Activated CD4-positive, CD25-positive, alpha-beta regulatory T cell treated with anti-CD3 and anti-CD28 coated beads, Interleukin-2, amount 50 U/mL, for 24 hours (primary cell): ENCODE measurements at regions not wholly inside any gene's neighbourhood (a gene's known extent, or its start where the extent isn't known, plus 50 kb on each side); places are given as distances from the start of the nearest gene placed in this dataset.
A peak's percentile ranks its signal among the peaks of the same experiment; 100 is the strongest.

Source experiments
- ATAC-seq, 2 donors: fragments of 150-1000 bp; cut with Tn5 transposase; one replicate each; pipeline ENCODE4 v1.10.0; 2021; ENCODE audit warnings: mild to moderate bottlenecking in 1 of 2, moderate library complexity in 1 of 2

DNA sequence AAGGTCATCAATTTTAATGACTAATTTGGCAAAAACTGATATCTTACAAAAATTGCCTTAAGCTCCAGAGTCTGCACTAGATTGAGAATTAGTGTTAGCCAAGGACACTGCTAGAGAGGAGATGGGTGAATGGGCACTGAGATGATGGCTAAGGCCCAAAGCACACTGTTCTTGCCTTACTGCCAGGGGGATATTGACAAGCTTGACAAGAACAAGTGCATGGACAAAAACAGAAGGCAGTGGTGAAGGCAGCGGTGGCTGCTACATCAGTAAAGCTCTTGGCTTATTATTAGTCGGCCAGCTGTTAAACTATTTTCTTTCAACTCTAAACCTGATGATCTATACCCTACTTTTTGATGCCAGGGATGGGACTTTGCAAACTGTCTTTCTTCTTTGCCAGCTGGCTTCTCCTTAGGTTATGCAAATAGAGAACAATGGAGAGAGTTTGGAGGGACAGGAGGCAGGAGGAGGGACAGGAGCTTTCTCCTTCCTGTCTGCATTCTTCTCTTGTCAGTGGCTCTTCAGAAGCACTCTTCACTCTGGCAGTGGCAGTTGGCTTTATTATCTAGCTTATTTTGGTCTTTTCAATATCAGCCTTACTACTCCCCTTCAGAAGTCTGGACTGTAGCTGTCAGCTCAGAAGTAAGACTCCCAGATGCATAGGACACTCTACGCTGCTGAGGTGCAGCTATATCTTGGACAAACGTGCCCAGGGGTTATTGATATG is 853.5 kb upstream of the TMPRSS15 start:
- no peak for ATAC-seq

DNA sequence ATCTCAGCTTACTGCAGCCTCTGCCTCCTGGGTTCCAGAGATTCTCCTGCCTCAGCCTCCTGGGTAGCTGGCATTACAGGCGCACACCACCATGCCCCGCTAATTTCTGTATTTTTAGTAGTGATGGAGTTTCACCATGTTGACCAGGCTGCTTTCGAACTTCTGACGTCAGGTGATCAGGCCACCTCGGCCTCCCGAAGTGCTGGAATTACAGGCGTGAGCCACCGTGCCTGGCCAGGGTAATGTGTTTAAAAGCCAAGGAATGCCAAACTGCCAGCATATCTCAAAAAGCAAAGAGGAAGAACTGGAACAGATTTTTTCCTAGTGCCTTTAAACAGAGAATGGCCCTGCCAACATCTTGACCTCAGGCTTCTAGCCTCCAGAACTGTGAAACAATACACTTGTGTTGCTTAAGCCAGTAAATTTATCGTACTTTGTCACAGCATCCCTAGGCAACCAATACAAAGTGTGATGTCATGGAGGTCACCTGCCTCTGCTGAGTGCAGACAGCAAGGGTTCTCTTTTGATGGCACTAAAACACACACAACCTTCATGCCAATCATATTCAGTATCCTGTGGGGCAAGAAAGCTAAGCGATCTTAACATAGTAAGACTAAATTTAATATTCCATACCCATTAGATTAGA is 858.3 kb upstream of the TMPRSS15 start:
- ATAC-seq = no peak

DNA sequence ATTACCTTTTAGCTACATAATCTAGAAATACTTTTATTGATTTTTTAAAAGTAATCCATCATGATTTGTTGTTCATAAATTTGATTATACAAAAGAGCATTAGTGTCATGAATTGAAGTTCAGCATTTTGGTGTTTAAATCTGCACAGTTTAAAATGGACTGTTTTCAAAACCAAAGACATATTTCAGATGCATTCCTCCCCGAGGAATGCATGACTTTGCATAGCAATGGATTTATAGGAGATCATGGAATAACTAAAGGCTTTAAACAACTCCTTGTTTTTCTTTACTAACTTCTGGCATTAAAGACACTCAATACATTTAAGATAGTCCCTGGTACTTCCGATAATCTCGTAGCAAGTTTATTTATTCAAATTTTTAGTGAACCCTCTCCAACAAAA is 863.1 kb upstream of the TMPRSS15 start:
- ATAC-seq = no peak

DNA sequence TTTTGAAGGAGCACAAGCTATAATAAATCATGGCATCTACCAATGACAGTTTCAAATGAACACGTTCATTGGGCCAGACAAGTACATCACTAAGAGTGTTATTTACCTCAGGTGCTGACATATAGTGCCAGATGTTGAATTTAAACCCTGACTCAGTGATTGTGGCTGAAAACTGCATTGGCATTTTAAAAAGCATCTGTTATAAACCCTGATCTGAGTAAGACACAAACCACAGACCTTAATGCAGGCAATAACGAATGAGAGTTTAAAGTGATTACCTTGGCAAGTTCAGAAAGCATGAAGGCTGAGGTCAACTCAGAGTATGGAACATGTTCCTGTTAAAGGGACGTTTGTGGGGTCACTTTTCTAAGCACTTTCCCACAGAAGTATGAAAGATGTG is 865.1 kb upstream of the TMPRSS15 start:
- no peak for ATAC-seq

DNA sequence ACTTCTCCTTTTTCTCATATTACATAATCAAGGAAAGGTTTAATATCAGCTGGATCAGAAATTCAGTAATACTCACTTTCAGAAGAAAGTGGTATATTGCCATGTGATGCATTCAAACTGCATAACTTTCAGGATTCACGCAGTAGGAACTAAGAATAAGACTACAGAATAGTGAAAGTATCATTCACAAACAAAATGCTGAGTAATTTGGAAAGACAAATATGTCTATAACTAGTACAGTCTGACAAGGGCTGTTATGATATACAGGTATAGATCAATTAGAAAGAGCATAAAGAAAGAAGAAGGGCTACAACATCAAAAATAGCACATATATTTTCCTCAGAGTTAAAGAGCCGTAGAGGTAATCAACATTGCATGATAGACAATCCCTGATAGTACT is 871.5 kb upstream of the TMPRSS15 start:
- no peak for ATAC-seq

DNA sequence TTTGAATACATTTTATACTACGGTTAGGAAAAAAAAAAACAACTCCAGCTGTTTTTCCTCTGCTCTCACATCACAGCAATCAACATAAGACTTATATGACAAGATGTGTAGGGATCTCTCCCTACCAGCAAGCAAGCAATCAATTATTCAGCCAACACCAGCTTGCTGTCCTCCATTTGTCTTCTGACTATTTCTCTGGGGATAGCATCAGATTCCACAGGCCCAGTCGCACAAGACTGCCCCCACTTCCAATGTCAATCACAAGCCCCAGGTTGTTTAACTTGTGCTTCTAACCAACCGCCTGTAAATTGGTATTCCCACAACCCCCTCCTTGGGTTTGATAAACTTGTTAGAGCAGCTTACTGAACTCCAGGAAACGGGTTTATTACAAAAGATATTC is 873.1 kb upstream of the TMPRSS15 start:
- ATAC-seq = no peak

DNA sequence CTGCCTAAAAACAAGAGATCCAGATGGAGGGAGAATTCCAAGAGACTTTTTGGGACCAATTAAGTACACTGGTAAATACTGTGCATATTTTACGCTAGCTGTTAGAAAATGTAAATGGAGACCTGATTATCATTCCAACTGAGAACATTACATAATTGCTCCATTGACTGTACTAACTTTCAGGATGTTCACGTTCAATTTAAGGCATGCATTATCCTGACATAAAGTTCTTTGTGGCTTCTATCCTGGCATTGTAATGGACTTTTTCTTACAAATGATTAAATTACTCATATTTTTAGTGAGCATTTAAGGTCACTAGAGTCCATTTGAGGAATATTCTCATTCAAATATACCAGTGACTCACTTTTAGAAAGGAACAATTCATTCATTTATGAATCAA is 883.3 kb upstream of the TMPRSS15 start:
- ATAC-seq = no peak

DNA sequence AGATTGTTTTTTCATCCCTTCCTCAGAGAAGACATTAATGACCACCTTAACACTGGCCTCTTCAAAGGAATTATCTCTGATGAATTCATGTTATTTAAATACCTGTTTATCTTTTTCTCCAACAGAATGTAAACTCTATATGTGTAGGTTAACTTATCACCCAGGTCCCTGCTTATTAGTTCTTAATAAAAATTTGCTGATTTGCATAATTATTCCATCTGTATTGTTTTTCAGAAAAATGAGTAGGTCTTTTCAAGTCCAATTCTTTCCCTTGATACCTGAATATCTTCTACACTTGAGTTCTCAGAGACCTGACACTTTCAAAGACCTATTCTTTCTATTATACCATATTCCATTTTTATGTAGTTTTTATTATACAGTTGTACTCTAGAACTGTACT is 886.7 kb upstream of the TMPRSS15 start:
- ATAC-seq = no peak

DNA sequence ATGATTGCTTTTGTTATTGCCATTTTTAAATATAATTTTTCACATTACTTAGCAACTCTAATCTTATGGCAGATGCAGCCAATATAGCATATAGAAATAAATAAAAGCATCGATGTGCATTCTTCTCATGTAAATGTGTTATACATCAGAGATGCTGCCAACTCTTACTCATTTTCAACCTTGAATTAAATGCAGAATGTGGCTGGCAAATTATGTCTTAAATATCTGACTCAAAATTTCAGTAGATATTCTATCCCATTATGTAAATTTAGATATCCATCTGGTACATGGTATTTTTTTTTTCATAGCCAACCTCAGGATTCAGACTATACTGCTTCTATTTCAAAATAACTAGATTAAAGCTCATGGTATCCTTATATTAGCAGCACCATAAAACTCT is 916.7 kb upstream of the TMPRSS15 start:
- ATAC-seq = no peak

DNA sequence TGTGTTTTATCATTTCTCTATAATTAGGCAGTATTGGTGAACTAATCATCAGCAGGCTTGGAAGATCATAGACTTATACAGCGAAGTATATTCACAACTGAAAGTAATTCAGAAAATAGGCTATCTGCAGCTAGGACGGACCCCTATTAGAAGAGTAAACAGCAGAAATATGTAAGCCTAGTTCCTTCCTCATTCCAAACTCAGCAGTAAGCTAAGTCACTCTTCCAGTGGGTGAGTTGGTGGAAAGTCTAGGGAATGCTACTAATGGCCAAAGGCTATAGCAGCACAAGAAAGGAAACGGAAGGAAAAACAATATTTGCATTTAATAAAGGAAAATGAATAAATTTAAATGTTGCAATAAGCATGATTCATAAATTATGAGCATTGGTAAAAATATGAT is 918.1 kb upstream of the TMPRSS15 start:
- no peak for ATAC-seq

DNA sequence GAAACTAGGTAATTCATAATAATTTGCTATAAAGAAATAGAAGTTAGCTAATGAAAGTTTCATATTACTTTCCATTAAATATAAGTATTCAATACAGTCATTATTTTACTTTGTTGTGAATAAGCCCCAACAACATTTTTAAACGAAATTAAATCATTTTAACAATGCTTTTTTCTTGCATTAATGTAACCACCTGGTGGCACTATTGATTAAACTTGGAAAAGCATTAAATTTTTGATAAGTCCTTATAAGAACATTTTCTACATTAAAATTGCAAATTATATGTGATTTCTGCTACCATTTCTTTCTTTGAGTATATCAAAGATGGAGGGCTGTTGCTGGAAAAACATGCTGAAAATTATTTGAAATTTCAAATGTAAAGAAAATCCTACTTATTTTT is 918.8 kb upstream of the TMPRSS15 start:
- ATAC-seq = no peak

DNA sequence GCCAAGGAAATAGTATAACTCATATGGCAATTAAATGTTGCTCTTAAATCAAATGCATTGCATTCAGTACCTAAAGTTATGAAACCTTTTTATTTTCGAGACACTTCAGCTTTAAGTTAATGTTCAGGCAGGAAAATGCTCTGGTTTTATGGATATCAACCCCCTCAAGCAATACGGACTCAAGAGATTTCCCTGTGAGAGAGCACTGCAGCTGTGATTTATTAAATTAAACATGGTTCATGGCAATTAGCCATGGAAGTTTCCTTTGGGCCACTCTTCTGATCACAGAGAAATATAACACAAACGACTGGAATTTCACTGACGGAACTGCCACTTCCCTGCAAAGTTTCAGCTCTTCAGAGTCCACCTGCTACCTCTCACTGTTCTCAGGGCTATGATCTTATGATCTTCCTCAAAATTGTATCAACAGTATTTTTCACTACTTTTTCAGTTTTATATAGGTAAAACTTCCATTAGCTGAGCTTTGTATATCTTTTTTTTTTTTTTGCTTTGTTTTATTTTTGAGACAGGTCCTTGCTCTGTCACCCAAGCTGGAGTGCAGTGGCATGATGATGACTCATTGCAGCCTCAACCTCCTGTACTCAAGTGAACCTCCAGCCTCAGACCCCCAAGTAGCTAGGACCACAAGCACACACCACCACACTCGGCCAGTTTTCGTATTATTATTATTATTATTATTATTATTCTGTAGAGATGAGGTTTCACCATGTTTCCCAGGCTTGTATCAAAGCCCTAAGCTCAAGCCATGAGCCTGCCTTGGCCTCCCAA is 923.1 kb upstream of the TMPRSS15 start:
- no peak for ATAC-seq

DNA sequence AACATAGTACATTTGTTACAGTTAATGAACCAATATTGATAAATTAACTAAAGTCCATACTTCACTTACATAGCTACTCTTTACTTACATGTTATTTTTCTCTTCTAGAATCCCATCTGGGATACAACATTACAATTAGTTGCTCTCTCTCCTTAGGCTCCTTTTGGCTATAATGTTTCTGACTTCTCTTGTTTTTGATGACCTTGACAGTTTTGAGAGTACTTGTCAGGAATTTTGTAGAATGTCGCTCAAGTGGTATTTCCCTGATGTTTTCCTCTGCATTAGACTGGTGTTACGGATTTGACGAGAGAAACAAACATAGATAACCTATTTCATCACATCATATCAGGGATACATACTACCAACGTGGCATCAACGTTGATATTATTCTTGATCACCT is 925.4 kb upstream of the TMPRSS15 start:
- ATAC-seq = no peak

DNA sequence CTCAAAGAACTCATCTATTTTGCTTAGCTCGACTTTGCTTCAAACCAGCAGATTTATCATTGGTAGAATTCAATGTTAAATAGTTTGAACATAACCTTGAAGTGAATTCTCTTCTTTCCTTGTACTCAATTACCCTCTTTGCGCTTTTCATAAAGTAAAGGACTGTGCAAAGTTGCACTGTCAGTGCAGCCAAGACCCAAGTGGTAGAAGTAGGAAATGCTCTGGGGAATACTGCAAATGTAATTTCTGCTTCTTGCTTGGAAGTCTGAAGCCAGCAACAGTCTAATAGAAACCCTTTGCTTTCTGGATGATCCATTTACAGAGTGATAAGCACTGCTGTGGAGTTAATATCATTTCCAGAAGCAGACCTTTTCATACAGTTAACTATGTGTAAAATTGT is 936.7 kb upstream of the TMPRSS15 start:
- no peak for ATAC-seq

DNA sequence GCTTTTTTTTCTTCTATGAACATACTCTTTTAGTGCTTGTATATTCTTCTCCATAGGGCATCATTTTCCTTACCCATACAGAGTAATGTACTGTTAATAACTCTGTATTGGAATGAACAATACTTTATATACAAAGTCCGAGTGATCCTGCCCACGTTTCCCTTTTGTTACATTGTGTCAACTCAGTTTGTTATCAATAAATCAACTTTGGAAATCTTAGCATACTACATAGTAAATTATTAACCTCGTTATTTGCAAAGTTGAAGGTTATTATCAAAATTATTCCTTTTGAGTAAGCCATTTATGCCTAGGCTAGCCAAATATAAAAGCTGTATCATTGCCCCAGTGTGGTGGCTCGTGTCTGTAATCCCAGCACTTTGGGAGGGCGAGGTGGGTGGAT is 937.4 kb upstream of the TMPRSS15 start:
- ATAC-seq = no peak

DNA sequence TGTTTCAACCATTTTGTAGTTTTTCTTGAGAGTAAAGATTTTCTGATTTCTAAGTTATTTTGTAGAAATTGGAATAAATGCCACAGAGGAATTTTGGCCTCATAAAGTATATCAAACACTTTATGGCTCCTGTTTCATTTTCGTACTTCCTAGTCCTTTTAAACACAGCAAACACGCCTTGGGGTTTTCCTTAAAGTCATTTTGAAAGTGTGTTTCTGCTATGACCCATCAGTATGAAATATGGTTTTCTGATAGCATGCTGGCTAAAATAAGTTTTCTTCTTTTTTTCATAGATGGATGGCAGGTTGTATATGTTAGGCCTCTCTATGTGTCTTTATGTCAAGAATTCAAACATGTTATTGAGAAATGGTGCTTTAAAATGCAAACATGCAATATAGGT is 940.1 kb upstream of the TMPRSS15 start:
- peak in 1 of 2 donors; percentile 32 for ATAC-seq

DNA sequence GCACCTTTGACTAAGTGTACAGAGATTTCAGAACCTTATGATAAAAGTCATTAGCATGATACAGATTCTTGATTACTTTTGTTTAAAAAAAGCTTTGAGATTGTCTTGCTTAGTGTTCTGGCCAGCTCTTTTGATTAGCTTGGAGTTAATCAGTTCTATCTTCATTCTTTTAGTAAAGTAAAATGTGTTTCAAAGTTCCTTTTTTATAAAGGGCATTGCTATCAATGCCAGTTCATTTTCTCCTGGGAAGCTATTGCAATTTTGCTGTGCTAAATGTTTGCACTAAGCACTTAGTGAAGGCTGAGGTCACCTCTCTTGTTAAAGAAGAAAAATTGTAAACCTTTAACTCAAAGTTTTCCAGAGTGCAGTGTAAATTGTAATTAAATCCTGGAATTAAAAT is 946.7 kb upstream of the TMPRSS15 start:
- ATAC-seq = no peak

DNA sequence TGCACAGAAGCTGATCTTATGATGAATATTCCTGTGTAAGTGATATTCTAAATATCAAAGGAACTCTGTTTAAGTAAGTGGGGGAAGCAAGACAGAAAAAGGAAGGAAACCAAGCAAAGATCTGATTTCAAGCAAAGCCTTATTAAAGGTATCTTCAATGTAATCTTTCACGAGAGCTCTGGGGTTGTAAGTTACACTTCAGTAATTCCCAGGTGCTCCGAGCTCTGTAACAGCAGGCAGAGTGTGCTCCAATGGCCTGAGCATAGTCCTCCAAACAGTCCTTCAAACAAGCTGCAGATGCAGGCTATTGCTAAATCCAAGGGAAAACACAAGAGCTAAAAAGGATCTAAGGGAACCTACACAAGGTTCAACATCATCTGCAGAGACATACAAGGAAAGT is 949.7 kb upstream of the TMPRSS15 start:
- ATAC-seq = no peak

DNA sequence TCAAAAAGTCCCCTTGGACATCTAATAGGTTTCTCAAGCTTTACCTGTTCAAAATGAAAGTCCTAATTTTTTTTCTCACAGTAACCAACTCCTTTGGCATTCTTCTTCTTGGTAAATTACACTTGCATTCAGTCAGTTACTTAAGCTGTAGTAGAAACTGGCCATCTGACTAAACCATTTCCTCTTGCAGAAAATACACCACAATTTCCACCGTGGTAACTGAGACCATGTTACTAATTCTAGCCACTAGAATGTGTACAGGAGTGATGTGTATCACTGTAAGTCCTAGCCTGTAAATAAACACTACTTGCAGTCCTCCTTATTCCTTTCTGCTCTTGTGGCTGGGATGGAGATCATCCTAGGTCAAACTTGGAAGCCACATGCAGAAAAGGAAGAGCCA is 965.4 kb upstream of the TMPRSS15 start:
- no peak for ATAC-seq

DNA sequence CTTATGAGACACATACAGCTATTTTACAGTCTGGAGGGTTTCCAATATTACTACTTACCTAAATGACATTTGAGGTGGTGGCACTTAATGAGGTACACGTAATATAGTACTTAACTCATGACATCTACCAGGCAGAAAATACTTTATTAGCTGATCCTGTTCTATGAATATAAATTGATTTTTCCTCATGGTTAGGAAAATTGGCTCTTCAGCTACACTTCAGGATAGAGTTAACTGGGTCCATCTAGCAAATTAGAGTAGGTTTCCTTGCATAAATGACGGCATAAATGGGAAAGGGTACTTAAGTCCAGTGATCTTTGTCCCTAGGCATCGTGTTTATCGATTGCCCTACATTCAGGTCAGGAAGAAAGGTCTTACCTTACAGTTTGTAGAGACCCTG is 988.8 kb upstream of the TMPRSS15 start:
- ATAC-seq = no peak

DNA sequence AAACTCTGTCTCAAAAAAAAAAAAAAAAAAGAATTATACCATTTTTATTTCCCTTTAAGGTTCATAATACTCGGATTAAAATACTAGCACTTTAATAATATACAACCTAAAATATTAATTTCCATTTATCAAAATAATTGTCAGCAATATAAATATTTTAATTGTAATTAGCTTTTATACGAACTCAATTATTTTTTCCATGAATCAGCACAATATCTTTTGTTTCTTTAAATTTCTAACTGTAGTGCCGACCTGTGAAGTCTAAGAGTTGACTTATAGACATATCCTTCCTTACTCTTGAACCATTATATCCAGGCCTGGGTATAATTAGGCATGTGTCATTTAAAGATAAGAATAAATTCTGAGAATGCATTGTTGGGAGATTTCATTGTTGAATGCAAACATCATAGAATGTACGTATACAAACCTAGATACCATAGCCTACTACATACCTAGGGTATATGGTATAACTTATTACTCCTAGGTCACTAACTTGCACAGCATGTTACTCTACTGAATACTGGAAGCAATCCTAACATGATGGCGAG is 996.7 kb upstream of the TMPRSS15 start:
- no peak for ATAC-seq

DNA sequence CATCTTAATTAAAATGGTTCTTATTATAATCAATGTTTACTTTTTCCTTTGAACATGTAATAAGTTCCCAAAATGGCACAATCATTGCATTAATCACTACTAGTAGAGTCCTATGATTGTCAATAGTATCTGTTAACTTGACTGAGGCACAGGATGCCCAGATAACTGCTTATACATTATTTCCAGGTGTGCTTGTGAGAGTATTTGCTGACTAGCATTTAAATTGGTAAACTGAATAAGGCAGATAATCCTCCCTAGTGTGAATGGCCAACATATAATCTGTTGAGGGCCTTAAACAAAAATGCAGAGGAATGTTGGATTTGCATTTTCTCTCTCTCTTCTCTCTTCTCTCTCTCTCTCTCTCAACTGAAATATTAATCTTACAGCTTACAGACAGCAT is 999.3 kb upstream of the TMPRSS15 start:
- ATAC-seq = no peak

DNA sequence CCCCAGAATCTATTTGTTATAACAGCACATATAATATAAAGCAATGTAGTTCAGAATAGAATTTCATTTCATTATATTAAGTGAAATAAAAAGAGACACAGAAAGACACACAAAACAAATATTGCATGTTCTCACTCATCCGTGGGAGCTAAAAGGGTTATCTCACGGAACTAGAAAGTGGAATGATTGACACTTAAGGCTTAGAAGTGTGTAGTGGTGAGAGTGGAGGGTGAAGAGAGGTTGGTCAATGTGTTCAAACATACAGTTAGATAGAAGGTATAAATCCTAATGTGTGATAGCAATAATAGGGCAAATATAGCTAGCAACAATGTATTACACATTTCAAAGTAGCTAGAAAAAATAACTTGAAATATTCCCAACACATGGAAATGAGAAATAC is 1001.7 kb upstream of the TMPRSS15 start:
- ATAC-seq = no peak

DNA sequence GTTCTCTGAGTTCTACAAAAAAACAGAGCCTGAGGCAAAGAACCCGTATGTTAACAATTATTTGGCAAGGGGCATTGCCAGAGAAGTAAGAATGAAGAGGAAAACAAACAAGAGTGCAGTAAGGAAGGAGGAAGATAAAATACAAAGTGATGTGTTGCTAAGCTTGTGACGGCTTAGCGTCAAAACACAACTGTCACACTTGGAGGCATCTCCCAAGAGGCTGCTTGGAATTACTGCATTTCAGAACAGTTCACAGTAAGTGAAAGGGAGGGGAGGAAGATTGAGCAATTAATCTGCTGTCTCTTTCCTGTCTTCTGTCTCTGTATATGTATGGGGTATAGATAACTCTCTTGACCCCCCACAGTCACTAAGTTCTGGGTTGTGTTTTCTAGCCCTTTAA is 1017.0 kb upstream of the TMPRSS15 start:
- no peak for ATAC-seq
